ENCODE measurements at regions not wholly inside any gene's neighbourhood (a gene's known extent, or its start where the extent isn't known, plus 50 kb on each side); places are given as distances from the start of the nearest gene placed in this dataset.
"Not testable (repeated sequence)": the region's sequence is repeated elsewhere in the genome, so short reads cannot be mapped to it uniquely, and the experiment has no call there.

DNA sequence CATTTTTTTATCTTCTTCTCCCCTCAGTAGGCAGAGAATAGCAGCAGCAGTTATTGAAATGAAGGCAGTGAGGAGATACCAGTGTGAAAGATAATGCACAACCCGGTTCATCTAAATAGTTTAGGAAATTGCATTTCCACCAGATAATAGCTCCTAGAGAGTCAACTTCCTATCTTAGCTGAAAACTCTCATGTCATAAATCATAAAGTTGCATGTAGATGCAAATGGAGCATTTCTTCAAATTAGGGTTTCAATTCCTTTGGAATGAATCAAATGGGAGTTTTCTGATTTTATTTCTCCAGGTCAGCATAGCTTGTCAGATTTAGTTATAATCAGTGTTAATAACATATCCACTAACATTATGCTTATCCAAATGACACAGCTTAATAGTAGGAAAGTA is 335.3 kb downstream of the CNTNAP4 start:
- DNase-seq (ENCODE audit: low spot score): no peak

DNA sequence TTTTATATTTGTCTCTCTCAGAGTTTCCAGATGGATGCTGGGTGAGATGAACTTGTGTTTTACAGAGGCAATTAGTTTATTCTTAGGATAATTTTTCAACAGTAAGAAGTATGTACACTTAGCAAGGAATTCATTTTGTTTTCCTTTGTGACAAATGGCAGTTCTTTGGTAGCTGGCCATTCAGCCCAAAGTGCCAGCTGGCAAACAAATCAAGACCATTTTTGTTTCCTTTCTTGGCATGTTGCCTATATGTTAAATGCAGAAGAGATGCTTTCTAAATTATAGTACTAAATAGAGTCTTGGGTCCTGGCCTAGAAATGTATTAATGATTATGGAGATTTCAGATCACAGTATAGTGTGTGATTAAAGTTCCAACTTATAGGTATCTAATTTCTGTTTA is 337.1 kb downstream of the CNTNAP4 start:
- DNase-seq (ENCODE audit: low spot score): no peak

DNA sequence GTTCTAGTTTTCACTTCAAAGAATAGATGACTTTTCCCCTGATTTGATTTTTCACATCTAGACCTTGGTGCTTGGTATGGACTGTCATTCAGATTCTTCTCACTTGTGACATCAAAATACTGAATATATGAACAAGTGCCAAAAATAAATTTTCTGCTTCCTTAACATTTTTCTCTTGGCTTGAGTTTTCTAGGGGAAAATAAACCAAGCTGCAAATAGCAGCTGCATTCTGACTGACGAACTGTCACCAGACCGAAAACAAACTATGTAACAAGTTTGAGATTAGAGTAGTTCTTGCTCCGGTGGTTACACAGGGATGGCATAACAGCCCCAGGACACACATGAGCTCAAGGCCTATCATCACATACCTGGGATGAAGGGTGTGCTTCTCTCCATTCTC is 345.7 kb downstream of the CNTNAP4 start:
- DNase-seq (ENCODE audit: low spot score): no peak

DNA sequence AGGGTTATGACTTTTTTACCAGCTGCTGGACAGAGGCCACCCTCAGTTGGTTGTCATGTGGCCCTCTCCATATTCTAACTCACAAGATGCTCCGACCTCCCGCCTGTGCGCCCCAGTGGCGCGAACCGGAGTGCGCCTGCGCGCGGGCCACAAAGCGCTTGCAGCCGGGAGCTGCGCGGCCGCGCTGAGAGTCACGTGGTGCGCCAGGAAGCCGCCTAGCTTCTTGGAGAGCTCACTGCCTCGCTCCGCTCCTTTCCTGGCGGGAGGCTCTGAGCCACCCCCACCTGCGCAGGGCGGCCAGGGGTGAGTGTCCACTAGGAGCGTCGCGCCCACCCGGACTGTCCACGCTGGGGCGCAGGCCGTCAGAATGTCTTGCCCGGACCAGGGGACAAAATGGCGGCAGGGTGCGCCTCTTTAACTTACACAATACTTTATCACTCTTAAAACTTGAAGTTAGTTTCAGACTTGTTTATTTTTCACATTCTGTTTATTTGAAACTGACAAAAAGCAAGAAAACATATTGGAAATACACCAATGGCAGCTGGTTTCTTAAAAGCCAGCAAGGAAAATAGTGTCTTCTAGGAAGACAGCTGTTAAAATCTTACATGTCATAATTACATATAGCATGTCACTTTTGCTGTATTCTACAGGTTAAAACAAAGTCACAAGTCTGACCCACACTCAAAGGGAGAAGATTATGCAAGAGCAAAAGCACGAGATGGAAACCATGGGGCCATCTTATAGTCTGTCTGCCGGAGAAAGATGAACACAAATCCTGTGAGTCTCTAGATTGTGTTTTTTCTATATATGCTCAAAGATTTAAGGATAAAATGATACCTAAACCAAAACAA is 357.9 kb downstream of the CNTNAP4 start:
- DNase-seq (ENCODE audit: low spot score): no peak

DNA sequence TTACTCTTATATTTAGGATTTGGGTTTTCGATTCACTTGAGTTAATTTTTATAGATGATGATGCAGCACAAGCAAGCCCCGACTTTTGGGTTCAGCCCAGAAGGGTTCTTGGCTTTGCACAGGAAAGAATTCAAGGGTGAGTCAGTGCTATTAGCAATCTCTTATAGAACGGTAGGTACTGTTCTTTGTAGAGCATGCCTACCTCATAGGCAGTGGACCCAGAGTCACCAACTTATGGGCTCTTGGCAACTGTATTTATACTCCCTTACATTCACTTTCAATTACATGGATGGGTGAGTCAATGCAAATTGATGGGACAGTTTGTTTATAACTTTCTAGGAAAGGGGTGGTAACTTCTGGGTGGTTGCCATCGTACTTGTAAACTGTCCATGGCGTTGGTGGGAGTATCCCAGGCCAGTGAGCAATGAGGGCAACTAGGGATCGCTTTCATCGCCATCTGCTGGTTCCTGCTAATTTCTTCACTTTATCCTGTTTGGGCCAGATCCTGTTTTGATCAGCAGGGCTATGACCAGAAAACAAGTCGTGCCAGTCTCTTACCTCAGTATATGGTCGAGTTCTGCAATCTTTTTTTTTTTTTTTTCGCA is 362.6 kb downstream of the CNTNAP4 start:
- no peak for DNase-seq (ENCODE audit: low spot score)

DNA sequence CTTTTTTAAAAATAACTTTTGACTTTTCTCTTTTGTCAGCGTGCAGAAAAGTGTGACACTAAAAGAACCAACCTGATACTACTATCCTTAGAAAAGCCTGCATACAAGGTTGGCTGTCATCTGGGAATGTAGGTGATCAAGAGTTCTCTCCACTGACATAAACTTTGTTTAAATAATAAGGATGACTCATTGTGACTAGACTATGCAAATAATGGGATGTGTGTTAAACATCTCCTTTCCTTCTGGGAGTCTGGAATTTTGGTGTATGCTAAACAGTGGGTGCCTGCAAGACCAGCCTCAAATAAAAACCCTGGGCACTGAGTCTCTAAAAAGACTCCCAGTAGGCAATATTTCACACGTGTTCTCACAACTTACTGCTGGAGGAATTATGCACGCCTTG is 373.4 kb downstream of the CNTNAP4 start:
- no peak for DNase-seq (ENCODE audit: low spot score)

DNA sequence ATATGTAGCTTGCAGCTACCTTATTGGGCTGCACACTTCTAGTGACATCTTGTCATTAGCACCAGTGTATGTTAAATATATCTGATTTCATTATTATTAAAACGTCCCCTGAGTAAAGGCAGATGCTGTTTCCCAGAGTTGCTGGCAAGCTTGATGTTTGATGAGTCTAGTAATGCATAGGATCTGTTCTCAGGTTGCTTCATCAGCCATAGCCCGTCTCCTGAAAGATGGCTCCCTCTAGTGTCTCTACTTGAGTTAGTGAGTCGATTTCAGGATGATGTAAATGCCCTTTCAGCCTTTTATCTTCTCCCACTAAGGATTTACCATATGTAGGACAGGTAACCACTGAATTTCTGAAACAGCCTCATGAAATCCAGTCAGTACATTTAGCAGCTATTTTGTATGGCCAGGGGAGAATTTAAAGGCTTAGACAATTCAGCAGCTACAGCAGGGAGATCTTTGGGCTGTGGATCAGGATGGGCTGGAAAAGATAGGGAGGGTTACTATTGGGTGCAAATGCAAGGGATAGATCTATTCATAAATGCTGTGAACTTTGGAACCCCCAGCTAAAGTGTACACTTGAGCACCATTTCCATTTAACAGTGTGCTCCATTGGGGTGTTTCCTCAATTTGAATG is 376.3 kb downstream of the CNTNAP4 start:
- no peak for DNase-seq (ENCODE audit: low spot score)

DNA sequence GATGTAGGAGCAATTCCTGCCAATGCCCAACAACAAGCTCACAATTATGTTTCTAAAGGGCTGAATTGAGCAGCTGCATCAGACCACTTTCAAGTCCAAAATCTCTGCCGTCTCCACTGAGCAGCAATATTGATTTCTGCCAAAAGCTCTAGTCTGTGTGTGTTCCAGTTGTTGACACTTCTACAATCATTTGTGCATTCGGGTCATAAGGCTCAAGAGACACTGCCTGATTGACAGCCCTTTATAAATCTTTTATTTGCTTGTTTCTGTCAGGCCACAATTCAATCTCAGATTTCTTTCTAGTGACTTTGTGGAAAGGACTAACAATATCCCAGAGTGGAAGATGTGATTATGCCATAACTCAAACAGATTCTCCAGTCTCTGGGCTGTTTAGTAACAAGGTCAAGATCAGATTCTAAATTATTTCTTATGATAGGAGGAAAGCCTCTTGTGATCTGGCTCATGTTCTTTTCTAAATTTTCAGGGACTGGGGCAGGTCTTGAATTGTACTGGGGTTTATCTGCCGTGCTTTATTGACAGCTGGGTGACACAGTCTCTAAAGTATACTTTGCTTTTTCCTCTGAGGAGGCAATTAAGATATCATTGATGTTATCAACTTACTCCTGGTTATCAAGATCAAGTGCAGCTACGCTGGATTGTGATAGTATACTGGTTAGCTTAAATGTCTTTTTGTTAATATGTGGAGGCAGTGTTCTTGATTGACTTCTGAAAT is 377.1 kb downstream of the CNTNAP4 start:
- DNase-seq (ENCODE audit: low spot score): no peak

DNA sequence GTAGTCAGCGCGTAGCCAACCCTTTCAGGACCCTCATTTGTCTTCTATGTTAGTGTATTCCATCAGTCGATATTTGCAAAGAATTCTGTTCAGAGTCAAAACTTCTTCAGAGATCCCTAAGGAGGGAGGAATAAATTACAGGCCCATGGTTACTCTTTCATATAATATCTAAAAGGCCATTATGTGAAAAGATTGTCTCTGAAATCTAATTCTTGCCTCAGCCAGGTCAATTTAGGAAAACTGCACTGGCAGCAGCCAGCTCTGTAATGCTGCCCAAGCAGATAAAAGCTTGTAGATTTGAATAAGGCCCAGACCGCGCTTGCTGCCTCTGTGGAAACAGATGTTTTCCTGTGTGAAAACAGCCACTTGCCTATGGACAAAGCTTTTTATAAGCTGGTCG is 379.8 kb downstream of the CNTNAP4 start:
- no peak for DNase-seq (ENCODE audit: low spot score)

DNA sequence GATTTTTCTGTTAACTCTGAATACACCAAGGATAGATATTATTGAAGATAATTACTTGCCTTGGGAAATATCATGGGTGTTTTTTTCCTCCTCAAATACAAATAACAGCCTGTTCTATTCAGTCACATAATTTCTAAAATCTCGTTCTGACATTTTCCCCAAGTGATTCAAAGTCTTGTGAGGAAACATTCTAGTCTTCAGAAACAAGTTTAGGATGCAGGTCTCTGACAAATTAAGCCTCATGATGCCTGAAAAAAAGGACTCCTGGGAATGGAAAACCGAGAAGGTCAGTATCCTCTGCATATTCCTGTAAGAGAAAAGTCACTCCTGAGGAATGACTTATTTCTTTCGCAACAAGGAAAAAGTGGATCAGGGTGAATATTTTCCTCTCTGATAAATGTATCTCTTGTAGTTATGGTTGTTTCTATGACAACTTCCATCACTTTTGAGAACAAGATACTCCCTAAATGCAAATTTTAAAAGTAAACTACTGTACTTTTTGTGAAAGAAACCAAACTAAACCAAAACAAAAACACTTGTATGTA is 384.6 kb downstream of the CNTNAP4 start:
- no peak for DNase-seq (ENCODE audit: low spot score)

DNA sequence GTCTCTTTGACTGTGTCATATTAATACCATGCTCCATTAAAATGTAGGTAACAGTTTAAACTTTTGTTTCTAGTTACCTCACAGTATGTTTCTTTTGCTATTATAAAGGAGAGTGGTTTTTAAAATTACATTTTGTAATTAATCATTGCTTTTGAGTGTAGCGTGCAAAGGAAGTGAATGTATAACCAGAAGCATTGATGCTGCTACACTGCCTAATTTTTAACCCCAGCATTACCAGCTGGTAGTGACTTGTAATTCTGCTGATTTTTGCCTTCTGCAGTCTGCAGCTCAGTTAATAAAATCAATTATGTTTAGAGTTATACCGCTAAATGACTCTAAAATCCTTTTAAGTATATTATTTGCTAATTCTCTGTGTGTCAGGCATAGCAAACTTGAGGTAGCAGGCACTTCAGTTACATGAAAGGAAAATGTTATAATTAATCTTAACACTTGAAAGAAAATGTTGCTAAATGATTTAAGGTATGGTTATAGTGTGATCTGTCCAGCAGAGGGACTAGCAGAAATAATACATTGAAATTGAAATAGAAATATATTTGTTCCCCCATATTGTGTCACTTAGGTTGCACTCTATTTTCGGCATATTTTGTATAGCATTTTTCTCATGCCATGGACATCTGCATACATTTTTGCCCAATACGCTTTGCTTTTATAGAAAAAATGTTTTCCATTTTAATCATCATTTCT is 388.5 kb downstream of the CNTNAP4 start:
- DNase-seq (ENCODE audit: low spot score): no peak

DNA sequence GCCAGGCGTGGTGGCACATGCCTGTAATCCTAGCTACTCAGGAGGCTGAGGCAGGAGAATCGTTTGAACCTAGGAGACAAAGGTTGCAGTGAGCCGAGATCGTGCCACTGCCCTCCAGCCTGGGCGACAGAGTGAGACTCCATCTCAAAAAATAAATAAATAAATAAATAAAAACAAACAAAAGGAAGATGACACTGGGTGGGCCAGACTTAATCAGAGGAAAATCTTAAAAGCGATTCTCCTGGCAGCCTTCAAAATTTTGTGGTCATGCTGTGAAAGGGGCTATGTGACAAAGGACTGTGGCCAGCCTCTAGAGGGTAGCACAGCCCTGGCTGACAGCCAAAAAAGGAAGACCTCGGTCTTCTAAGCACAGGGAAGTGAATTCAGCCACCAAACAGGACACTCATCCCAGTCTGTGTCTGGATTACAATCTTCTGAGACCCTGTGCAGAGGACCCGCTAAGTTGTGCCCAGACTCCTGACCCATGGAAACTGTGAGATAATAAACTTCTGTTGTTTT is 391.1 kb downstream of the CNTNAP4 start:
- DNase-seq (ENCODE audit: low spot score): no peak

DNA sequence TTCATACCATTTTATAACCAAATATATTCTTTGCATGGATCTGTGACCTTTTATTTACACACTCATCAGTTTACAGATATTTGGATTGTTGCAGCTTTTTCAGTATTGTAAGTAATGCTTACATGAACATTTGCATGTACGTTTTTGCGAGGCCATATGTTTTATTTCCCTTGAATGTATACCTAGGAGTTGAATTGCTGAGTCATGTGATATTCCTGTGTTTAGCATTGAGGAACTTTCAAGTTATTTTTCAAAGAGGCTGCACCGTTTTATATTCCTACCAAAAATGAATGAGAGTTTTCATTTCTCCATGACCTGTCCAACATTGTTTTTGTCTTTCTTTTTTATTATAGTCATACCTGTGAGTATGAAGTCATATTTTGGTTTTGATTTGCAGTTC is 392.1 kb downstream of the CNTNAP4 start:
- DNase-seq (ENCODE audit: low spot score): no peak

DNA sequence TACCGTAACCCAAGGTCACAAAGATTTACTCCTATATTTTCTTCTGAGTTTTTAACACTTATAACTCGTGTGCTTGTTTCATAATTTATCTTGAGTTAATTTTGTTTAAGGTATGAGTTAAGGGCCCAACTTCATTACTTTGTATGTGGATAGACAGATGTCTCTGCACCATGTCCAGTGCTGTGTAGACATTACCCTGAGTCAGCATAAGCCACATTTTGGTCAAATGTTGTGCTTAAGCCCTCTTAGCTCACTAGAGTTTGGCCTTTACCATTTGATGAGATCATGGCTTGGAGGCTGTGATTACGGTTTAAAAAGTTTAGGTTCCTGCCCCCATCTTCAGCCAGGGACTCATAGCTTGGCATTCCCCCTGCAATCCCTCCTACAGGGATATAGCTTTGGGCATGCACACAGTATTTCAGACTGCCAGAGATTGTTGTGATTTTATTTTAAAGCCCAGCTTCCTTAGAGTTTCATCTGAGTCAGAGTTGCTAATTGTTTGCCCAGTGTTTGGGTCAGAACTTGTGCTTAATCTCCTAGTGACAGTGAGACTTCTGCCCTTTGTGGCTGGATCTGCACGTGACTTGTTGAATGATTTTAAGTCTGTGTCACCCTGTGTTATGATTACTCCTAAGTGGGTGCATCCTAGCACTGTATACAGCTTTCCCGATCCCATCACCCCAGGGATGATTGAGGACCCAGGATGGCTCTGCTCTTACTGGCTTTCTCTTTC is 393.1 kb downstream of the CNTNAP4 start:
- DNase-seq (ENCODE audit: low spot score): no peak

DNA sequence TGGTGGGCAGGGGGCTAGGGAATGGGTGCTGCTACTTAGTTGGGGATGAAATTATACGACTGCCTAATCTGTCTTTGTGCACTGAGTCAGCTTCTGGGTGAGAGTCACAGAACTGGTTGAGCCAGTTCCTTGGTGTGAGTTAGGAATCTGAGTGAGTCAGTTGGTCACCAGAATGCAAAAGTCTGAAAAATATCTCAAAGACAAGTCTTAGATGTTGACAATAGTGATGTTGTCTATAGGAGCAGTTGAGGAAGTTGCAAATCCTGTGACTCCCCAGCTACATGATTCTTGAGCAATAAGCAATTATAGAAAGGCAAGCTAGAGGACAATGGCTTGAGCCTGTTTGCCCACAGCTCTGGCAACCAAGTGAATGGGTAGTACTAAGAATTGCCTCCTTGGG is 399.2 kb downstream of the CNTNAP4 start:
- DNase-seq (ENCODE audit: low spot score): no peak

DNA sequence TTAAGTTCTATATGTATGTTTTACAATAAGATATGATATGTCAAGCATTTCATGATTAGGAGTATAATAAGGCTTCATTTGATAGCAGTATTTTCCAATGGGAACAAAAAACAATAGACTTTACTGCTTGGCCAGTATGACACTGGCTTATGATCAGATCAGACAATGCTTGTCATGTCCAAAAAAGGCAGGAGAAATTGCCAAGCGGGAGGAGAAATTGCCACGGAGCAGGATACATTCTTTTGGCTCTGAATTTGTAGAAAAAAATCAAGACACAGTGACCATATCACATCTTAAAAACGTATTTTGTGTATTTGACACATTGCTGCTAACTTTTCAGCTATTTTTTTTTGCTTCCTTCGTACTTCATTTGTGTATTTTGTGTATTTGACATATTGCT is 404.1 kb downstream of the CNTNAP4 start:
- DNase-seq (ENCODE audit: low spot score): no peak

DNA sequence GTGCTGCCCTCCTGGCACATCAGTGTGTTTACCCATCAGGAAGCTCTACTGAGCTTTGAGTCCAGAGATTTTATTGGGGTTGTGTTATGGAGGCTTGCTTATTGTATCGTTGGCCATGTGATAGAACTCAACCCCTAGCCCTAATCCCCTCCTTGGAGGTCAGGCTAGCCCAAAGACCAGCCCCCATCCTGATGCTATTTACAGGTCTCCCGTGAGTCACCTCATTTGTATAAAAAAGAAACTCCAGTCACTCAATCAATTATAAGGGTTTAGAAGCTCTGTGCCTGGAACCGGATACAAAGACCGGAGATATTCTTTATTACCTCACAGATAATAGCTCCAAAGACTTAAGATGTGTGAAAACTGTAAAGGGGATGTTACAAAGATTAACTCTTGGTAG is 405.9 kb downstream of the CNTNAP4 start:
- DNase-seq (ENCODE audit: low spot score): no peak

DNA sequence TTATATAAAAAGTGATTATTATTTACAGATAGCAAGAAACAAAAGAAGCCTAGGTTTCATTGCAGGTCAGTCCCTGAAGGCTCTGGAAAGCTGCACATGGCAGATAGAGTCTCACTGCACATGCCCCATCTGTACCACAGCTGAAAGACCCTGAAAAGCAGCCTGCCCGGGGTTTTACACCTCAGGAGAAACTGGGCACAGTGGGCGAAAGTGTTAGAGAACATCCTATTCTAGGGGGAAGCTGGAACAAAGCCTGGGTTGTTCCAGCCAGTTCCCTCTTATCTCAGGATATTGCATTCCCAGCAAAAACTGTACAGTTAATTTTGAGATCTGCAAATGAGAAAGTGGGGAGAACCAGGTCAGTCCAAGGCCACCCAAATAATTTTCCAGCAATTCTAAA is 419.7 kb downstream of the CNTNAP4 start:
- DNase-seq (ENCODE audit: low spot score): no peak

DNA sequence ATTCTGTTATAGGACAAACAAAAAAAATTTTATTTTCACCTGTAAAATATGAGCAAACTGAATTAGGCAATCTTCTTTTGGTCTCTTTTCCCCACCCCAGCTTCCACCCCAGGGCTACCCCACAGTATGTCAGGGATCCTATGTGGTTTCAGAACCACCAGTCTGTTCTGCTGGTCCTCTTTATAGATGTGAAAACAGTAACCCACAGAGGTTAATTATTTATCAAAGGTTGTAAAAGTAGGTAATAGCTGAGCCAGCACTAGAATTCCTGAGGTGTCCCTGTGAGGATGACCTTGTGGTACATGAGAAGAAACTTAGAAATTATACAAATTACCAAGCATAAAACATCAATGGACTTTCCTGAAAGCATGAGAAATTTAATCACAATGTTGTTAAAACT is 428.7 kb downstream of the CNTNAP4 start:
- DNase-seq (ENCODE audit: low spot score): no peak

DNA sequence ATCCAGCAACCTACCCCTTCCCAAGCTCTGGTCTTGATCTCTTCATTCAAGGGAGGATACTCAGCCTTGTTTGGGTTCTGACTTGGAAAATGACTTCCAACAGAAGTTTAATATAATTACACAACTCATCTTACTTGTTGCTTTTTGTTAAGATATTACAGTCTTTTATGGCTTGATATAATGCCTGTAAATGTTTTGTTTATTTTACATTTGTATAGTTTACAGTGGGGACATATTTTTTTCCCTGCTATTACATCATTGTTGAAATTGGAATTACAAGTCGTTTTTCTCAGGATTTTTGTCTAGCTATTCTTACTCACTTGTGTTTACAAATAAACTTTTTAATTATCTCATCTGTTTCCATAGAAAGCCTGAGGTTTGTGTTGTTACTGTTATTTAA is 436.0 kb downstream of the CNTNAP4 start:
- DNase-seq (ENCODE audit: low spot score): no peak

DNA sequence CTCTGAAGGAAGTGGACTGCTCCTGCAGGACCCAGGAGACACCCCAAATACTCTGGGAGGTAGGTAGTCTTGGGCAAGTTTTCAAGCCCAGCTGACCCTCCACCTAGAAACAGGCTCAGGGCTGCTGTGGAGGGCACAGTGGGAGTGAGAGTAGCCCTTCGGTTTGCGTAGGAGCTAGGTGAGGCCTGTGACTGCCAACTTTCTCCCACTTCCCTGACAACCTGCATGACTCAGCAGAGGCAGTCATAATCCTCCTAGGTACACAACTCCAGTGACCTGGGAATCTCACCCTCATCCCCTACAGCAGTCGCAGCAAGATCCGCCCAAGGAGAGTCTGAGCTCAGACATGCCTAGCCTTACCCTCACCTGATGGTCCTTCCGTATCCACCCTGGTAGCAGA is 439.1 kb downstream of the CNTNAP4 start:
- DNase-seq (ENCODE audit: low spot score): not testable (repeated sequence)
